HEK293 (cell line): ENCODE measurements at regions not wholly inside any gene's neighbourhood (a gene's known extent, or its start where the extent isn't known, plus 50 kb on each side); places are given as distances from the start of the nearest gene placed in this dataset.

Source experiments
- CTCF ChIA-PET: fragments of 350-600 bp; formaldehyde crosslinking; extraction: SDS; loops from one replicate; lab custom pipeline; 2021; ENCODE audit warnings: antibody characterized with exemption; lab: Yijun Ruan, JAX
- POLR2A ChIA-PET: fragments of 300-600 bp; formaldehyde crosslinking; extraction: SDS; loops from one replicate; lab custom pipeline; 2020; ENCODE audit warnings: antibody characterized with exemption, inconsistent platforms; lab: Yijun Ruan, JAX
- H3K27ac ChIP-seq: fragments of 200-500 bp; sonication (Bioruptor generic); 2 replicates; pipeline ENCODE4 v1.5.1; 2014; ENCODE audit warnings: low read depth, low read length, control low read depth, inconsistent platforms; ENCODE audit errors: extremely low read depth
- H3K36me3 ChIP-seq, 2 experiments: fragments of 200-500 bp in 1 of 2; sonication (Bioruptor generic) in 1 of 2; 1 replicate in 1 of 2; 2 replicates in 1 of 2; pipeline ENCODE4 v1.5.1; 2014 to 2017; ENCODE audit warnings: inconsistent platforms in 2 of 2, low read length in 2 of 2; ENCODE audit not compliant: control insufficient read depth in 2 of 2, insufficient read depth in 1 of 2
- H3K4me1 ChIP-seq: fragments of 200-500 bp; sonication (Bioruptor generic); 2 replicates; pipeline ENCODE4 v1.5.1; 2014; ENCODE audit warnings: mild to moderate bottlenecking, low read length, inconsistent platforms; ENCODE audit not compliant: control insufficient read depth, insufficient read depth
- H3K4me3 ChIP-seq: 2 replicates; pipeline ENCODE4 v1.5.1; 2011; ENCODE audit warnings: low read depth, mild to moderate bottlenecking, control low read depth, low read length, moderate library complexity
- H3K9me3 ChIP-seq: fragments of 200-500 bp; sonication (Bioruptor generic); 2 replicates; pipeline ENCODE4 v1.5.1; 2014; ENCODE audit warnings: low read depth, low read length, inconsistent platforms; ENCODE audit not compliant: control insufficient read depth, insufficient read depth
- ATF2 ChIP-seq: fragments of 450-650 bp; formaldehyde crosslinking; IDR thresholded peaks from 2 replicates; pipeline ENCODE4 v1.5.1; 2016; ENCODE audit warnings: missing biosample characterization, missing genetic modification characterization, low read depth
- BCL11A ChIP-seq: fragments of 450-650 bp; formaldehyde crosslinking; IDR thresholded peaks from 2 replicates; pipeline ENCODE4 v1.5.1; 2016; ENCODE audit warnings: low read depth, missing biosample characterization, missing genetic modification characterization
- HOXC10 ChIP-seq: sonication (generic); formaldehyde crosslinking; IDR thresholded peaks from 2 replicates; pipeline ENCODE4 v1.8.1; 2023; ENCODE audit warnings: mild to moderate bottlenecking, missing genetic modification reagents
- TRIM28 ChIP-seq: IDR thresholded peaks from 2 replicates; pipeline ENCODE4 v1.6.1; 2011; ENCODE audit warnings: low read length, control low read depth, borderline replicate concordance
- ZBTB8A ChIP-seq: fragments of 450-650 bp; formaldehyde crosslinking; IDR thresholded peaks from 2 replicates; pipeline ENCODE4 v1.5.1; 2016; ENCODE audit warnings: missing biosample characterization, missing genetic modification characterization
- ZNF19 ChIP-seq: fragments of 450-650 bp; formaldehyde crosslinking; IDR thresholded peaks from 2 replicates; pipeline ENCODE4; 2016; ENCODE audit warnings: missing biosample characterization, missing genetic modification characterization, low read depth
- ZNF2 ChIP-seq: fragments of 450-650 bp; formaldehyde crosslinking; IDR thresholded peaks from 2 replicates; pipeline ENCODE4 v1.5.1; 2016; ENCODE audit warnings: missing biosample characterization, missing genetic modification characterization
- ZNF248 ChIP-seq: fragments of 450-650 bp; formaldehyde crosslinking; IDR thresholded peaks from 2 replicates; pipeline ENCODE4 v1.5.1; 2017; ENCODE audit warnings: missing biosample characterization, missing genetic modification characterization
- ZNF280C ChIP-seq: fragments of 450-650 bp; formaldehyde crosslinking; IDR thresholded peaks from 2 replicates; pipeline ENCODE4 v1.5.1; 2016; ENCODE audit warnings: missing biosample characterization, missing genetic modification characterization
- ZNF37A ChIP-seq: fragments of 450-650 bp; IDR thresholded peaks from 2 replicates; pipeline ENCODE4 v1.5.1; 2018; ENCODE audit warnings: missing biosample characterization, missing genetic modification characterization
- ZNF433 ChIP-seq: fragments of 450-650 bp; formaldehyde crosslinking; IDR thresholded peaks from 2 replicates; pipeline ENCODE4 v1.5.1; 2016; ENCODE audit warnings: missing biosample characterization, missing genetic modification characterization, low read depth
- ZNF704 ChIP-seq: fragments of 450-650 bp; formaldehyde crosslinking; IDR thresholded peaks from 2 replicates; pipeline ENCODE4 v1.5.1; 2016; ENCODE audit warnings: missing biosample characterization, missing genetic modification characterization
- ZNF707 ChIP-seq: fragments of 450-650 bp; formaldehyde crosslinking; IDR thresholded peaks from 2 replicates; pipeline ENCODE4 v1.5.1; 2016; ENCODE audit warnings: missing biosample characterization, missing genetic modification characterization
- ZNF776 ChIP-seq: fragments of 450-650 bp; formaldehyde crosslinking; IDR thresholded peaks from 2 replicates; pipeline ENCODE4 v1.5.0; 2017; ENCODE audit warnings: missing biosample characterization, missing genetic modification characterization, borderline replicate concordance
- ZNF791 ChIP-seq: fragments of 450-650 bp; formaldehyde crosslinking; IDR thresholded peaks from 2 replicates; pipeline ENCODE4 v1.5.1; 2016; ENCODE audit warnings: missing biosample characterization, missing genetic modification characterization
- TF ChIP-seq, protein P1 (sequence below): fragments of 450-650 bp; formaldehyde crosslinking; IDR thresholded peaks from 2 replicates; pipeline ENCODE4 v1.5.1; 2016; ENCODE audit warnings: missing biosample characterization, missing genetic modification characterization
- TF ChIP-seq, protein P2 (sequence below): fragments of 450-650 bp; formaldehyde crosslinking; IDR thresholded peaks from 2 replicates; pipeline ENCODE4 v1.5.1; 2016; ENCODE audit warnings: missing biosample characterization, missing genetic modification characterization, borderline replicate concordance

- TF ChIP-seq ZNF791 (tag by site-specific recombination) (no peak), ZNF433 (no peak), ZBTB8A (tag by site-specific recombination) (no peak), ZNF2 (tag by site-specific recombination) (no peak), HOXC10 (CRISPR knock-in tag) (no peak), ZNF37A (tag by site-specific recombination) (no peak), ZNF248 (tag by site-specific recombination) (no peak), ZNF704 (tag by site-specific recombination) (no peak), TRIM28 (no peak)
- TF ChIP-seq, protein P1, sequence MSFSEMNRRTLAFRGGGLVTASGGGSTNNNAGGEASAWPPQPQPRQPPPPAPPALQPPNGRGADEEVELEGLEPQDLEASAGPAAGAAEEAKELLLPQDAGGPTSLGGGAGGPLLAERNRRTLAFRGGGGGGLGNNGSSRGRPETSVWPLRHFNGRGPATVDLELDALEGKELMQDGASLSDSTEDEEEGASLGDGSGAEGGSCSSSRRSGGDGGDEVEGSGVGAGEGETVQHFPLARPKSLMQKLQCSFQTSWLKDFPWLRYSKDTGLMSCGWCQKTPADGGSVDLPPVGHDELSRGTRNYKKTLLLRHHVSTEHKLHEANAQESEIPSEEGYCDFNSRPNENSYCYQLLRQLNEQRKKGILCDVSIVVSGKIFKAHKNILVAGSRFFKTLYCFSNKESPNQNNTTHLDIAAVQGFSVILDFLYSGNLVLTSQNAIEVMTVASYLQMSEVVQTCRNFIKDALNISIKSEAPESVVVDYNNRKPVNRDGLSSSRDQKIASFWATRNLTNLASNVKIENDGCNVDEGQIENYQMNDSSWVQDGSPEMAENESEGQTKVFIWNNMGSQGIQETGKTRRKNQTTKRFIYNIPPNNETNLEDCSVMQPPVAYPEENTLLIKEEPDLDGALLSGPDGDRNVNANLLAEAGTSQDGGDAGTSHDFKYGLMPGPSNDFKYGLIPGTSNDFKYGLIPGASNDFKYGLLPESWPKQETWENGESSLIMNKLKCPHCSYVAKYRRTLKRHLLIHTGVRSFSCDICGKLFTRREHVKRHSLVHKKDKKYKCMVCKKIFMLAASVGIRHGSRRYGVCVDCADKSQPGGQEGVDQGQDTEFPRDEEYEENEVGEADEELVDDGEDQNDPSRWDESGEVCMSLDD, result no peak
These were observed 185.6 kb upstream of the S100G start (continued) for GRCh38 chrX:16464369-16464768.

DNA sequence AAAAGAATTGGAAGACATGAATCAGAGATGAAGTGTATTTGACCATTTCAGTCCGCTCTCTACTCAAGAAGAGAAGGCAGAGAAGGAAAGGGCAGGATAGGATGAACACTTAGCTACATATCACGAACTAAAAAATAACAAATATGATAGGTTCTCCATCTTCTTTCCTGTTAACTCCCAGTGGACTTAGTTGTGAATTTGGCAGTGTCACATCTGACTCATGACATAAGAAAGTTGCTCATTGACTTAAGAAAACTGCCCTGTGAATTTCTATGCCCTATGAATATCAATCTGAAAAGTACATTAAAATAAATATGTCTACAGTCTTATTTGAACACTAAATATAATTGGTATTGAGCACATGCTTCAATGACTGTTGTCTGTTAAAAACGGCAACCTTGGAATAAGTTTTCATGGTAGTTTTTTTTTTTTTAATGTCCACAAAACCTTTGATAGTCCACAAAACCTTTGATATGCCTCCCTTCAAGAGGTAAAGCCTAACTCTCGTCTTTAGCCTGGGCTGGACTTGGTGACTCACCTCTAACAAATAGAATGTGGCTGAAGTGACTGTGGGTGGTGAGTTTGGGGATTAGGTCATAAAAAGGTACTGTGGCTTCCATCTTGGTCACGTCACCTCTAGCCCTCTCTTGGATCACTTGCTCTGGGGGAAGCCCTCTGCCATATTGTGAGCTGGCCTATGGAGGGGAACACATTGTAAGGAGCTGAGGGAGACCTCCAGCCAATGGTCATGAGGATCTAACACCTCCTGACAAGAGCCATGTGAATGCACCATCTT lies 184.7 kb upstream of the S100G start:
- Histone ChIP-seq H3K4me1 (no peaks in the 10 kb centered on the region), H3K36me3 (no peaks in the 10 kb centered on the region), H3K4me3 (no peak overlapping the region), H3K9me3 (no peaks in the 10 kb centered on the region), H3K27ac (no peak overlapping the region)
- TF ChIP-seq ATF2 (tag by site-specific recombination) (0 out of 2 replicates have a peak, but pooled peaks have one; percentile 10), BCL11A (no peak)
- CTCF ChIA-PET, result interaction anchor here (0.8 kb wide), 1 partner anchor 29 kb away, joined by 4 read pairs; no protein-coding TSS in a partner anchor
- POLR2A ChIA-PET, result no interaction called here

GRCh38 chrX:16466640-16467432 lies 183.1 kb upstream of the S100G start:
- no peaks in the 10 kb centered on the region for H3K36me3 ChIP-seq
- no peaks in the 10 kb centered on the region for H3K4me1 ChIP-seq
- no peak overlapping the region for H3K27ac ChIP-seq
- POLR2A ChIA-PET, result no interaction called here
- CTCF ChIA-PET, result interaction anchor here (1.0 to 1.1 kb wide), 2 partner anchors 21 to 22 kb away, joined by 4 to 5 read pairs; no protein-coding TSS in a partner anchor
- H3K4me3 ChIP-seq, result no peak overlapping the region
- no peaks in the 10 kb centered on the region for H3K9me3 ChIP-seq
- TF ChIP-seq, protein P2, sequence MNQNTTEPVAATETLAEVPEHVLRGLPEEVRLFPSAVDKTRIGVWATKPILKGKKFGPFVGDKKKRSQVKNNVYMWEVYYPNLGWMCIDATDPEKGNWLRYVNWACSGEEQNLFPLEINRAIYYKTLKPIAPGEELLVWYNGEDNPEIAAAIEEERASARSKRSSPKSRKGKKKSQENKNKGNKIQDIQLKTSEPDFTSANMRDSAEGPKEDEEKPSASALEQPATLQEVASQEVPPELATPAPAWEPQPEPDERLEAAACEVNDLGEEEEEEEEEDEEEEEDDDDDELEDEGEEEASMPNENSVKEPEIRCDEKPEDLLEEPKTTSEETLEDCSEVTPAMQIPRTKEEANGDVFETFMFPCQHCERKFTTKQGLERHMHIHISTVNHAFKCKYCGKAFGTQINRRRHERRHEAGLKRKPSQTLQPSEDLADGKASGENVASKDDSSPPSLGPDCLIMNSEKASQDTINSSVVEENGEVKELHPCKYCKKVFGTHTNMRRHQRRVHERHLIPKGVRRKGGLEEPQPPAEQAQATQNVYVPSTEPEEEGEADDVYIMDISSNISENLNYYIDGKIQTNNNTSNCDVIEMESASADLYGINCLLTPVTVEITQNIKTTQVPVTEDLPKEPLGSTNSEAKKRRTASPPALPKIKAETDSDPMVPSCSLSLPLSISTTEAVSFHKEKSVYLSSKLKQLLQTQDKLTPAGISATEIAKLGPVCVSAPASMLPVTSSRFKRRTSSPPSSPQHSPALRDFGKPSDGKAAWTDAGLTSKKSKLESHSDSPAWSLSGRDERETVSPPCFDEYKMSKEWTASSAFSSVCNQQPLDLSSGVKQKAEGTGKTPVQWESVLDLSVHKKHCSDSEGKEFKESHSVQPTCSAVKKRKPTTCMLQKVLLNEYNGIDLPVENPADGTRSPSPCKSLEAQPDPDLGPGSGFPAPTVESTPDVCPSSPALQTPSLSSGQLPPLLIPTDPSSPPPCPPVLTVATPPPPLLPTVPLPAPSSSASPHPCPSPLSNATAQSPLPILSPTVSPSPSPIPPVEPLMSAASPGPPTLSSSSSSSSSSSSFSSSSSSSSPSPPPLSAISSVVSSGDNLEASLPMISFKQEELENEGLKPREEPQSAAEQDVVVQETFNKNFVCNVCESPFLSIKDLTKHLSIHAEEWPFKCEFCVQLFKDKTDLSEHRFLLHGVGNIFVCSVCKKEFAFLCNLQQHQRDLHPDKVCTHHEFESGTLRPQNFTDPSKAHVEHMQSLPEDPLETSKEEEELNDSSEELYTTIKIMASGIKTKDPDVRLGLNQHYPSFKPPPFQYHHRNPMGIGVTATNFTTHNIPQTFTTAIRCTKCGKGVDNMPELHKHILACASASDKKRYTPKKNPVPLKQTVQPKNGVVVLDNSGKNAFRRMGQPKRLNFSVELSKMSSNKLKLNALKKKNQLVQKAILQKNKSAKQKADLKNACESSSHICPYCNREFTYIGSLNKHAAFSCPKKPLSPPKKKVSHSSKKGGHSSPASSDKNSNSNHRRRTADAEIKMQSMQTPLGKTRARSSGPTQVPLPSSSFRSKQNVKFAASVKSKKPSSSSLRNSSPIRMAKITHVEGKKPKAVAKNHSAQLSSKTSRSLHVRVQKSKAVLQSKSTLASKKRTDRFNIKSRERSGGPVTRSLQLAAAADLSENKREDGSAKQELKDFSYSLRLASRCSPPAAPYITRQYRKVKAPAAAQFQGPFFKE (tag by site-specific recombination), result no peak
- no peak for TF ChIP-seq ZNF791 (tag by site-specific recombination)
- TF ChIP-seq ZNF19 (tag by site-specific recombination), result no peak
- no peak for TF ChIP-seq ZNF280C (tag by site-specific recombination)
- no peak for TF ChIP-seq ZNF776 (tag by site-specific recombination)
- TF ChIP-seq ZNF707 (tag by site-specific recombination), result no peak
